ENCODE measurements at regions not wholly inside any gene's neighbourhood (a gene's known extent, or its start where the extent isn't known, plus 50 kb on each side); places are given as distances from the start of the nearest gene placed in this dataset.

GRCh38 chr6:14288910-14289309, 171.3 kb downstream of the CD83 start:
- Histone ChIP-seq H2BK5ac (ENCODE audit: low read length) (no peak overlapping the region), H2BK15ac (ENCODE audit: low read length) (no peak overlapping the region), H3K4me3 (ENCODE audit: low read length in 2 of 2) (no peak overlapping the region), H3K9ac (ENCODE audit: low read depth, low read length, poor library complexity) (no peak overlapping the region), H3K36me3 (replicated peaks in 1 of 2; ENCODE audit: control insufficient read depth in 2 of 2, insufficient read depth in 2 of 2, low read length in 2 of 2) (no peaks in the 10 kb centered on the region), H3K27ac (replicated peaks; ENCODE audit: low read length) (no peak overlapping the region), H4K91ac (ENCODE audit: low read depth, low read length, poor library complexity) (no peak overlapping the region), H3K23ac (ENCODE audit: low read depth, low read length, poor library complexity) (no peak overlapping the region), H3K18ac (ENCODE audit: low read length) (no peak overlapping the region), H4K8ac (ENCODE audit: low read depth, low read length) (no peak overlapping the region), H3K4me1 (ENCODE audit: control insufficient read depth in 2 of 2, insufficient read depth in 1 of 2, low read depth in 1 of 2, low read length in 2 of 2) (peaks cover 2 to 5% of the 10 kb centered on the region in 2 donors), H2BK120ac (ENCODE audit: low read depth, low read length) (no peak overlapping the region), H3K4ac (ENCODE audit: low read length) (no peak overlapping the region), H3K9me3 (replicated peaks in 1 of 2; ENCODE audit: control insufficient read depth in 2 of 2, insufficient read depth in 1 of 2, low read depth in 1 of 2, low read length in 2 of 2) (no peaks in the 10 kb centered on the region), H2AFZ (ENCODE audit: low read length) (no peak overlapping the region), H3K14ac (ENCODE audit: low read length) (no peak overlapping the region), H2AK5ac (ENCODE audit: low read depth, low read length) (no peak overlapping the region), H3K27me3 (ENCODE audit: control insufficient read depth in 3 of 3, insufficient read depth in 3 of 3, low read depth in 1 of 3, low read length in 3 of 3) (peaks cover 0 to 3% (median 0%) of the 10 kb centered on the region in 3 experiments), H3K79me1 (ENCODE audit: low read depth, low read length) (no peaks in the 10 kb centered on the region), H3K4me2 (ENCODE audit: insufficient read depth, low read length, poor library complexity, severe bottlenecking) (no peak overlapping the region), H2BK12ac (ENCODE audit: low read length) (no peak overlapping the region)
- WGBS, 2 donors (ENCODE audit: extremely low coverage in 2 of 2, insufficient read length in 2 of 2, insufficient replicate concordance in 1 of 2), result no CpG with 5 or more reads among the region's 3 CpGs
- DNase-seq (ENCODE audit: low spot score), result no peak

GRCh38 chr6:14290041-14290771, 172.6 kb downstream of the CD83 start:
- Histone ChIP-seq H2BK120ac (ENCODE audit: low read depth, low read length) (no peak overlapping the region), H4K91ac (ENCODE audit: low read depth, low read length, poor library complexity) (no peak overlapping the region), H3K9me3 (replicated peaks in 1 of 2; ENCODE audit: control insufficient read depth in 2 of 2, insufficient read depth in 1 of 2, low read depth in 1 of 2, low read length in 2 of 2) (no peaks in the 10 kb centered on the region), H4K8ac (ENCODE audit: low read depth, low read length) (no peak overlapping the region), H3K79me1 (ENCODE audit: low read depth, low read length) (no peaks in the 10 kb centered on the region), H3K18ac (ENCODE audit: low read length) (no peak overlapping the region), H3K23ac (ENCODE audit: low read depth, low read length, poor library complexity) (no peak overlapping the region), H3K4ac (ENCODE audit: low read length) (no peak overlapping the region), H2BK12ac (ENCODE audit: low read length) (no peak overlapping the region), H2BK5ac (ENCODE audit: low read length) (no peak overlapping the region), H3K14ac (ENCODE audit: low read length) (no peak overlapping the region), H3K36me3 (replicated peaks in 1 of 2; ENCODE audit: control insufficient read depth in 2 of 2, insufficient read depth in 2 of 2, low read length in 2 of 2) (no peaks in the 10 kb centered on the region), H3K4me1 (ENCODE audit: control insufficient read depth in 2 of 2, insufficient read depth in 1 of 2, low read depth in 1 of 2, low read length in 2 of 2) (peaks cover 0 to under 1% of the 10 kb centered on the region in 2 donors), H3K9ac (ENCODE audit: low read depth, low read length, poor library complexity) (no peak overlapping the region), H3K4me2 (ENCODE audit: insufficient read depth, low read length, poor library complexity, severe bottlenecking) (no peak overlapping the region), H3K27me3 (ENCODE audit: control insufficient read depth in 3 of 3, insufficient read depth in 3 of 3, low read depth in 1 of 3, low read length in 3 of 3) (no peaks in the 10 kb centered on the region), H2BK15ac (ENCODE audit: low read length) (no peak overlapping the region), H2AFZ (ENCODE audit: low read length) (no peak overlapping the region), H3K4me3 (ENCODE audit: low read length in 2 of 2) (no peak overlapping the region), H2AK5ac (ENCODE audit: low read depth, low read length) (no peak overlapping the region), H3K27ac (replicated peaks; ENCODE audit: low read length) (no peak overlapping the region)
- no peak for DNase-seq (ENCODE audit: low spot score)
- WGBS, 2 donors (ENCODE audit: extremely low coverage in 2 of 2, insufficient read length in 2 of 2, insufficient replicate concordance in 1 of 2), result no CpG with 5 or more reads among the region's 8 CpGs

GRCh38 chr6:14290772-14291330, 173.3 kb downstream of the CD83 start:
- Histone ChIP-seq H4K8ac (ENCODE audit: low read depth, low read length) (no peak overlapping the region), H3K4ac (ENCODE audit: low read length) (no peak overlapping the region), H3K14ac (ENCODE audit: low read length) (no peak overlapping the region), H3K23ac (ENCODE audit: low read depth, low read length, poor library complexity) (no peak overlapping the region), H3K9me3 (replicated peaks in 1 of 2; ENCODE audit: control insufficient read depth in 2 of 2, insufficient read depth in 1 of 2, low read depth in 1 of 2, low read length in 2 of 2) (no peaks in the 10 kb centered on the region), H2BK120ac (ENCODE audit: low read depth, low read length) (no peak overlapping the region), H3K4me3 (ENCODE audit: low read length in 2 of 2) (no peak overlapping the region), H3K4me1 (ENCODE audit: control insufficient read depth in 2 of 2, insufficient read depth in 1 of 2, low read depth in 1 of 2, low read length in 2 of 2) (peaks cover 0 to 3% of the 10 kb centered on the region in 2 donors), H2AK5ac (ENCODE audit: low read depth, low read length) (no peak overlapping the region), H2AFZ (ENCODE audit: low read length) (no peak overlapping the region), H2BK5ac (ENCODE audit: low read length) (no peak overlapping the region), H3K27me3 (ENCODE audit: control insufficient read depth in 3 of 3, insufficient read depth in 3 of 3, low read depth in 1 of 3, low read length in 3 of 3) (peaks cover 0 to 3% (median 0%) of the 10 kb centered on the region in 3 experiments), H3K4me2 (ENCODE audit: insufficient read depth, low read length, poor library complexity, severe bottlenecking) (no peak overlapping the region), H2BK12ac (ENCODE audit: low read length) (no peak overlapping the region), H3K18ac (ENCODE audit: low read length) (no peak overlapping the region), H2BK15ac (ENCODE audit: low read length) (no peak overlapping the region), H3K36me3 (replicated peaks in 1 of 2; ENCODE audit: control insufficient read depth in 2 of 2, insufficient read depth in 2 of 2, low read length in 2 of 2) (no peaks in the 10 kb centered on the region), H3K27ac (replicated peaks; ENCODE audit: low read length) (no peak overlapping the region), H3K9ac (ENCODE audit: low read depth, low read length, poor library complexity) (no peak overlapping the region), H3K79me1 (ENCODE audit: low read depth, low read length) (no peaks in the 10 kb centered on the region), H4K91ac (ENCODE audit: low read depth, low read length, poor library complexity) (no peak overlapping the region)
- WGBS, 2 donors (ENCODE audit: extremely low coverage in 2 of 2, insufficient read length in 2 of 2, insufficient replicate concordance in 1 of 2), result no CpG with 5 or more reads among the region's 5 CpGs
- DNase-seq (ENCODE audit: low spot score), result no peak

GRCh38 chr6:14291331-14291730, 173.8 kb downstream of the CD83 start:
- no peak overlapping the region for H3K27ac ChIP-seq (replicated peaks; ENCODE audit: low read length)
- peaks cover 0 to 3% (median 0%) of the 10 kb centered on the region in 3 experiments for H3K27me3 ChIP-seq (ENCODE audit: control insufficient read depth in 3 of 3, insufficient read depth in 3 of 3, low read depth in 1 of 3, low read length in 3 of 3)
- DNase-seq (ENCODE audit: low spot score), result no peak
- no peak overlapping the region for H2BK12ac ChIP-seq (ENCODE audit: low read length)
- H2BK15ac ChIP-seq (ENCODE audit: low read length), result no peak overlapping the region
- no peak overlapping the region for H3K14ac ChIP-seq (ENCODE audit: low read length)
- peaks cover 0 to 3% of the 10 kb centered on the region in 2 donors for H3K4me1 ChIP-seq (ENCODE audit: control insufficient read depth in 2 of 2, insufficient read depth in 1 of 2, low read depth in 1 of 2, low read length in 2 of 2)
- H3K79me1 ChIP-seq (ENCODE audit: low read depth, low read length), result no peaks in the 10 kb centered on the region
- H3K9ac ChIP-seq (ENCODE audit: low read depth, low read length, poor library complexity), result no peak overlapping the region
- no CpG with 5 or more reads among the region's 3 CpGs for WGBS, 2 donors (ENCODE audit: extremely low coverage in 2 of 2, insufficient read length in 2 of 2, insufficient replicate concordance in 1 of 2)
- H2AFZ ChIP-seq (ENCODE audit: low read length), result no peak overlapping the region
- H3K4ac ChIP-seq (ENCODE audit: low read length), result no peak overlapping the region
- no peak overlapping the region for H4K8ac ChIP-seq (ENCODE audit: low read depth, low read length)
- H3K18ac ChIP-seq (ENCODE audit: low read length), result no peak overlapping the region
- H4K91ac ChIP-seq (ENCODE audit: low read depth, low read length, poor library complexity), result no peak overlapping the region
- H3K4me2 ChIP-seq (ENCODE audit: insufficient read depth, low read length, poor library complexity, severe bottlenecking), result no peak overlapping the region
- no peak overlapping the region for H2BK5ac ChIP-seq (ENCODE audit: low read length)
- no peak overlapping the region for H3K4me3 ChIP-seq (ENCODE audit: low read length in 2 of 2)
- H3K23ac ChIP-seq (ENCODE audit: low read depth, low read length, poor library complexity), result no peak overlapping the region
- no peak overlapping the region for H2BK120ac ChIP-seq (ENCODE audit: low read depth, low read length)
- no peak overlapping the region for H2AK5ac ChIP-seq (ENCODE audit: low read depth, low read length)
- H3K9me3 ChIP-seq (replicated peaks in 1 of 2; ENCODE audit: control insufficient read depth in 2 of 2, insufficient read depth in 1 of 2, low read depth in 1 of 2, low read length in 2 of 2), result no peaks in the 10 kb centered on the region
- H3K36me3 ChIP-seq (replicated peaks in 1 of 2; ENCODE audit: control insufficient read depth in 2 of 2, insufficient read depth in 2 of 2, low read length in 2 of 2), result no peaks in the 10 kb centered on the region
